ENCODE measurements at regions not wholly inside any gene's neighbourhood (a gene's known extent, or its start where the extent isn't known, plus 50 kb on each side); places are given as distances from the start of the nearest gene placed in this dataset.
"Not testable (repeated sequence)": the region's sequence is repeated elsewhere in the genome, so short reads cannot be mapped to it uniquely, and the experiment has no call there.

DNA sequence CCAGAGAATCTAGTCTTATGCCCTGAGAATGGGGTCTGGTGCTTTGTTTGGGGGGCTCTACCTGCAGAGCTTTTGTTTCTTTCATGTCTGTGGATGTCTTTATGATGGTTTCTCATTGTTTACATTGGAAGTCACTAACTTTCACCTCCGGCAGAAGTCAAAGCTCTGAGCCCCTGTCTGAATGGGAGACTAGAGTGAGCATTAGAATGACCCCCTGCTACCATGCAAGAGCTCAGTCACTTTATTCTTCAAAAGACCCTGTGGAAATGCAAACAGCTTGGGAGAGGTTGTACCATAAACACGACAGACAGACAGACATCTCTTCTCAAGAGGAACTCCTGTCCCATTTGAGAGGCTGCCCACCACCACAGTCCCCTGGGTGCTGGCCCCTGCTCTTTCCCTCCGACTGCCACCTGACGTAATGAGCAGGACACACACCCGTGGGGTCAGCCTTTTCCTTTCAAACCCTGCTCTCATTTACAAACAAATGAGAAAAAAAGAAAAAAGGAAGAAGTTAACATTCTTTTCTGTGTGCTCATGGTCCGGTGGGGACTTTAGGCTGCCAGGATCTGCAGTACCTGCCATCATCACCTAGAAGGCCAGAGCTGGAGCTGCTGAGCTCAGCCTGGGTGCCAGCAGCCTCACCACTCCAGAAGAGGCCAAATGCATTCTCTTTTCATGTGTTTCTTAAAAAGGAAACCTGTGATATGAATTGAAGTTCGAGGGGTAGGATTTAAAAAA lies 91.6 kb downstream of the FZD1 start:
- CTCF ChIA-PET, result no interaction called here
- Histone ChIP-seq H3K27ac (ENCODE audit: insufficient read depth in 1 of 2, low read depth in 1 of 2, low read length in 2 of 2, poor library complexity in 1 of 2, severe bottlenecking in 2 of 2) (no peak overlapping the region), H3K36me3 (ENCODE audit: control insufficient read depth in 4 of 4, insufficient read depth in 4 of 4, low read length in 3 of 4) (no peaks in the 10 kb centered on the region), H3K4me1 (ENCODE audit: control extremely low read depth in 1 of 4, control insufficient read depth in 4 of 4, insufficient read depth in 4 of 4, low read length in 3 of 4) (no peaks in the 10 kb centered on the region), H3K27me3 (replicated peaks in 2 of 5; ENCODE audit: control insufficient read depth in 4 of 5, insufficient read depth in 5 of 5, low read length in 4 of 5) (no peaks in the 10 kb centered on the region), H3K4me3 (ENCODE audit: control insufficient read depth in 1 of 7, extremely low read depth in 1 of 7, insufficient read depth in 4 of 7, low read depth in 2 of 7, low read length in 6 of 7) (no peak overlapping the region), H3K9me3 (ENCODE audit: control extremely low read depth in 1 of 5, control insufficient read depth in 4 of 5, insufficient read depth in 2 of 5, low read depth in 1 of 5, low read length in 4 of 5) (no peaks in the 10 kb centered on the region)
- POLR2A ChIA-PET, result no interaction called here
- 96% methylated on average over 3 of the region's 7 CpGs for WGBS (ENCODE audit: insufficient coverage)
- no peak for DNase-seq

DNA sequence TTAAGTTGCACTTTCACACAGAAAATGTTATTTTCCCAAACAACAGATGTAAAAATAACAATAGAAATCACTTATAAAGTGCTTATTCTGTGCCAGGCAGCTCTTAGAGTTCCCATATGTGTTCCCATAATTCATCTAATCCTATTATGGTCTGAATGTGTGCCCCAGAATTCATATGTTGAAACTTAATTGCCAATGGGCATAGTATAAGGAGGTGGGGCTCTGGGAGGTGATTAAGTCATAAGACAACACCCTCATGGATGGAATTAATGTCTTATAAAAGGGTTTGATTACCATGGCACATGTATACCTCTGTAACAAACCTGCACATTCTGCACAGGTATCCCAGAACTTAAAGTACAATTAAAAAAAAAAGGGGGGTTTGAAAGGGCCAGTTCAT lies 92.7 kb downstream of the FZD1 start:
- Histone ChIP-seq H3K36me3 (ENCODE audit: control insufficient read depth in 4 of 4, insufficient read depth in 4 of 4, low read length in 3 of 4) (no peaks in the 10 kb centered on the region), H3K4me3 (ENCODE audit: control insufficient read depth in 1 of 7, extremely low read depth in 1 of 7, insufficient read depth in 4 of 7, low read depth in 2 of 7, low read length in 6 of 7) (no peak overlapping the region), H3K4me1 (ENCODE audit: control extremely low read depth in 1 of 4, control insufficient read depth in 4 of 4, insufficient read depth in 4 of 4, low read length in 3 of 4) (no peaks in the 10 kb centered on the region), H3K27ac (ENCODE audit: insufficient read depth in 1 of 2, low read depth in 1 of 2, low read length in 2 of 2, poor library complexity in 1 of 2, severe bottlenecking in 2 of 2) (no peak overlapping the region), H3K27me3 (replicated peaks in 2 of 5; ENCODE audit: control insufficient read depth in 4 of 5, insufficient read depth in 5 of 5, low read length in 4 of 5) (no peaks in the 10 kb centered on the region), H3K9me3 (ENCODE audit: control extremely low read depth in 1 of 5, control insufficient read depth in 4 of 5, insufficient read depth in 2 of 5, low read depth in 1 of 5, low read length in 4 of 5) (no peaks in the 10 kb centered on the region)
- POLR2A ChIA-PET, result no interaction called here
- no peak for DNase-seq
- CTCF ChIA-PET, result no interaction called here

DNA sequence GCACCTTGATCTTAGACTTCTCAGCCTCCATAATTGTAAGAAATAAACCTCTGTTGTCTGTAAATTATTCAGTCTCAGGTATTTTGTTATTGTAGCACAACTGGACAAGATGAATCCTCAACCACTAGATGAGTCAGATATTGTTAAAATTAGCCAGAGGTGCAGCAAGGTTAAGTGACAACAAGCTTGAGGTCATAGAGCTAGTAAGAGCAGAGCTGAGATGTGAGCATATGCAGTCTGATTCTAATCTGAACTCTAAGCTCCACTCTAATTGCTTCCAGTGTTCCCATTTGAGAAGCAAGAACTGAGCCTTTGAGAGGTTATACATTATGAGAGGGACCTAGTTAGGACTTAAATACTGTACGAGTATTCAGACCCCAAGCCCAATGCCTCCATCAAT lies 93.1 kb downstream of the FZD1 start:
- Histone ChIP-seq H3K4me3 (ENCODE audit: control insufficient read depth in 1 of 7, extremely low read depth in 1 of 7, insufficient read depth in 4 of 7, low read depth in 2 of 7, low read length in 6 of 7) (no peak overlapping the region), H3K36me3 (ENCODE audit: control insufficient read depth in 4 of 4, insufficient read depth in 4 of 4, low read length in 3 of 4) (no peaks in the 10 kb centered on the region), H3K9me3 (ENCODE audit: control extremely low read depth in 1 of 5, control insufficient read depth in 4 of 5, insufficient read depth in 2 of 5, low read depth in 1 of 5, low read length in 4 of 5) (no peaks in the 10 kb centered on the region), H3K27ac (ENCODE audit: insufficient read depth in 1 of 2, low read depth in 1 of 2, low read length in 2 of 2, poor library complexity in 1 of 2, severe bottlenecking in 2 of 2) (no peak overlapping the region), H3K4me1 (ENCODE audit: control extremely low read depth in 1 of 4, control insufficient read depth in 4 of 4, insufficient read depth in 4 of 4, low read length in 3 of 4) (no peaks in the 10 kb centered on the region), H3K27me3 (replicated peaks in 2 of 5; ENCODE audit: control insufficient read depth in 4 of 5, insufficient read depth in 5 of 5, low read length in 4 of 5) (no peaks in the 10 kb centered on the region)
- CTCF ChIA-PET, result no interaction called here
- POLR2A ChIA-PET, result no interaction called here
- WGBS (ENCODE audit: insufficient coverage), result no CpG with 5 or more reads among the region's 1 CpG
- DNase-seq, result no peak

DNA sequence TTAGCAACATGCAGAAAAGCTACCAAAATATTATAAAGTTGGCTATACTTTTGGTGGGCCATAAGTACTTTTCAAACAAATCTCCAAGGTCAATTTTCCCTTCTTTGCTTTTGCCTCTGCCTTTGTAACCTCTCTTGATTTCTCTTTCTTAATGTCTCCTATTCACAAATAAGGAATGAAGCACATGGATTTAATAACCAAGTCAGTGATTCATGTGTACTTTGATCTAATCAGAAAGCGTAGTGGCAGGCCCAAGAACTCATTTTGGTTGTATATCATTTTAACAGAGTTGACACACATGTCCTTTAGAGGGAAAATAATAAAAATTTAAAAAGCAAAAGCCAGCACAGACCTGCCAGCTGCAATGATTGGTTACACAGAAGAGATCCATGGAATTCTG lies 93.7 kb downstream of the FZD1 start:
- ChIA-PET POLR2A (no interaction called here), CTCF (no interaction called here)
- Histone ChIP-seq H3K27ac (ENCODE audit: insufficient read depth in 1 of 2, low read depth in 1 of 2, low read length in 2 of 2, poor library complexity in 1 of 2, severe bottlenecking in 2 of 2) (no peak overlapping the region), H3K4me3 (ENCODE audit: control insufficient read depth in 1 of 7, extremely low read depth in 1 of 7, insufficient read depth in 4 of 7, low read depth in 2 of 7, low read length in 6 of 7) (no peak overlapping the region), H3K27me3 (replicated peaks in 2 of 5; ENCODE audit: control insufficient read depth in 4 of 5, insufficient read depth in 5 of 5, low read length in 4 of 5) (no peaks in the 10 kb centered on the region), H3K36me3 (ENCODE audit: control insufficient read depth in 4 of 4, insufficient read depth in 4 of 4, low read length in 3 of 4) (no peaks in the 10 kb centered on the region), H3K9me3 (ENCODE audit: control extremely low read depth in 1 of 5, control insufficient read depth in 4 of 5, insufficient read depth in 2 of 5, low read depth in 1 of 5, low read length in 4 of 5) (no peaks in the 10 kb centered on the region), H3K4me1 (ENCODE audit: control extremely low read depth in 1 of 4, control insufficient read depth in 4 of 4, insufficient read depth in 4 of 4, low read length in 3 of 4) (no peaks in the 10 kb centered on the region)
- WGBS (ENCODE audit: insufficient coverage), result no CpG with 5 or more reads among the region's 1 CpG
- no peak for DNase-seq

DNA sequence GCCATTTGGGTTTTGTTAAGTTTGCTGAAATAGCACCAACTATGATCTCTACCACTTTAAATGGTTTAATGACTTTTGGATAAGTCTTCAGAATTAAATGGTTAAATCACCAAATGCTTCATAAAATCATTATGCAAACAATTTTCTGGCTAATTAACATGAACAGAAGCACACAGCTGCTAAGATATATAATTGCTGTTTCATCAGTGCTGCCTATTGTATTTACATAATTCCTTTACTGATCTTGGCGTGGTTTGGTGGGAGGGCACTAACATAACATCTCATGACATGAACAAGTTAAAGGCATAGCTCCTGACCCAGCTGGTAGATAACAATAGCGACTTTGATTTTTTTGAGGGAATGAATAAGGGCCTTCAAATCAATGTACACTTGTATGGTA lies 94.1 kb downstream of the FZD1 start:
- Histone ChIP-seq H3K27me3 (replicated peaks in 2 of 5; ENCODE audit: control insufficient read depth in 4 of 5, insufficient read depth in 5 of 5, low read length in 4 of 5) (no peaks in the 10 kb centered on the region), H3K27ac (ENCODE audit: insufficient read depth in 1 of 2, low read depth in 1 of 2, low read length in 2 of 2, poor library complexity in 1 of 2, severe bottlenecking in 2 of 2) (no peak overlapping the region), H3K9me3 (ENCODE audit: control extremely low read depth in 1 of 5, control insufficient read depth in 4 of 5, insufficient read depth in 2 of 5, low read depth in 1 of 5, low read length in 4 of 5) (no peaks in the 10 kb centered on the region), H3K4me1 (ENCODE audit: control extremely low read depth in 1 of 4, control insufficient read depth in 4 of 4, insufficient read depth in 4 of 4, low read length in 3 of 4) (no peaks in the 10 kb centered on the region), H3K36me3 (ENCODE audit: control insufficient read depth in 4 of 4, insufficient read depth in 4 of 4, low read length in 3 of 4) (no peaks in the 10 kb centered on the region), H3K4me3 (ENCODE audit: control insufficient read depth in 1 of 7, extremely low read depth in 1 of 7, insufficient read depth in 4 of 7, low read depth in 2 of 7, low read length in 6 of 7) (no peak overlapping the region)
- POLR2A ChIA-PET, result no interaction called here
- DNase-seq, result no peak
- CTCF ChIA-PET, result no interaction called here
- WGBS (ENCODE audit: insufficient coverage), result 100% methylated on average over 1 of the region's 2 CpGs

DNA sequence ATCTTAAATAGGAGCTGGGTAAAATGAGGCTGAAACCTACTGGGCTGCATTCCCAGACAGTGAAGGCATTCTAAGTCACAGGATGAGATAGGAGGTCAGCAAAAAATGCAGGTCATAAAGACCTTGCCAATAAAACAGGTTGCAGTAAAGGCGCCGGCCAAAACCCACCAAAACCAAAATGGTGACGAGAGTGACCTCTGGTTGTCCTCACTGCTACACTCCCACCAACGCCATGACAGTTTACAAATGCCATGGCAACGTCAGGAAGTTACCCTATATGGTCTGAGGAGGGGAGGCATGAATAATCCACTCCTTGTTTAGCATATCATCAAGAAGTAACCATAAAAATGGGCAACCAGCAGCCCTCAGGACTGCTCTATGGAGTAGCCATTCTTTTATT lies 100.9 kb downstream of the FZD1 start:
- POLR2A ChIA-PET; DNase-seq; H3K27me3 ChIP-seq (replicated peaks in 2 of 5; ENCODE audit: control insufficient read depth in 4 of 5, insufficient read depth in 5 of 5, low read length in 4 of 5); H3K4me1 ChIP-seq (ENCODE audit: control extremely low read depth in 1 of 4, control insufficient read depth in 4 of 4, insufficient read depth in 4 of 4, low read length in 3 of 4); H3K9me3 ChIP-seq (ENCODE audit: control extremely low read depth in 1 of 5, control insufficient read depth in 4 of 5, insufficient read depth in 2 of 5, low read depth in 1 of 5, low read length in 4 of 5); H3K4me3 ChIP-seq (ENCODE audit: control insufficient read depth in 1 of 7, extremely low read depth in 1 of 7, insufficient read depth in 4 of 7, low read depth in 2 of 7, low read length in 6 of 7); CTCF ChIA-PET; H3K36me3 ChIP-seq (ENCODE audit: control insufficient read depth in 4 of 4, insufficient read depth in 4 of 4, low read length in 3 of 4); H3K27ac ChIP-seq (ENCODE audit: insufficient read depth in 1 of 2, low read depth in 1 of 2, low read length in 2 of 2, poor library complexity in 1 of 2, severe bottlenecking in 2 of 2): not testable (repeated sequence)
- 100% methylated on average over 3 of the region's 5 CpGs for WGBS (ENCODE audit: insufficient coverage)

DNA sequence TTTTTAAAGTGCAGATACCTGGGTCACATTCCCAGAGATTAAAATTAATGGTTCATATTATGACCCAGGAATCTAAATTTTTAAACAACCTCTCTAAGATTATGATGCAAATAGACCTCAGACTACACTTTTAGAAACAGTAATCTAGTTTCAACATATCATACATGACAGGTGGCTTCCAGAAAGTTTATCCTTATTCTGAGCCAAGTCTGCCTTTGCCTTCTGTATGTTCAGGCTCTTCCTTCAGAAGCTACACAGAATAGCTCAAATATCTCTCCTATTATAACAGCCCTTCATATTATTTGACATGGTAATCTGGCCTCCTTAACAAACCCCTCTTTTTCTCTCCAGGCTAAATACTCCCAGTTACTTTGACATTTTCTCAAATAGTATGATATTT lies 101.9 kb downstream of the FZD1 start:
- CTCF ChIA-PET, result no interaction called here
- H3K4me3 ChIP-seq (ENCODE audit: control insufficient read depth in 1 of 7, extremely low read depth in 1 of 7, insufficient read depth in 4 of 7, low read depth in 2 of 7, low read length in 6 of 7), result no peak overlapping the region
- POLR2A ChIA-PET, result no interaction called here
- no peaks in the 10 kb centered on the region for H3K27me3 ChIP-seq (replicated peaks in 2 of 5; ENCODE audit: control insufficient read depth in 4 of 5, insufficient read depth in 5 of 5, low read length in 4 of 5)
- H3K36me3 ChIP-seq (ENCODE audit: control insufficient read depth in 4 of 4, insufficient read depth in 4 of 4, low read length in 3 of 4), result no peaks in the 10 kb centered on the region
- peaks cover 0 to 1% (median 0%) of the 10 kb centered on the region in 5 experiments for H3K9me3 ChIP-seq (ENCODE audit: control extremely low read depth in 1 of 5, control insufficient read depth in 4 of 5, insufficient read depth in 2 of 5, low read depth in 1 of 5, low read length in 4 of 5)
- H3K27ac ChIP-seq (ENCODE audit: insufficient read depth in 1 of 2, low read depth in 1 of 2, low read length in 2 of 2, poor library complexity in 1 of 2, severe bottlenecking in 2 of 2), result no peak overlapping the region
- no peaks in the 10 kb centered on the region for H3K4me1 ChIP-seq (ENCODE audit: control extremely low read depth in 1 of 4, control insufficient read depth in 4 of 4, insufficient read depth in 4 of 4, low read length in 3 of 4)
- no peak for DNase-seq

Measured in common myeloid progenitor, CD34-positive (primary cell).